ENCODE measurements at regions not wholly inside any gene's neighbourhood (a gene's known extent, or its start where the extent isn't known, plus 50 kb on each side); places are given as distances from the start of the nearest gene placed in this dataset.

DNA sequence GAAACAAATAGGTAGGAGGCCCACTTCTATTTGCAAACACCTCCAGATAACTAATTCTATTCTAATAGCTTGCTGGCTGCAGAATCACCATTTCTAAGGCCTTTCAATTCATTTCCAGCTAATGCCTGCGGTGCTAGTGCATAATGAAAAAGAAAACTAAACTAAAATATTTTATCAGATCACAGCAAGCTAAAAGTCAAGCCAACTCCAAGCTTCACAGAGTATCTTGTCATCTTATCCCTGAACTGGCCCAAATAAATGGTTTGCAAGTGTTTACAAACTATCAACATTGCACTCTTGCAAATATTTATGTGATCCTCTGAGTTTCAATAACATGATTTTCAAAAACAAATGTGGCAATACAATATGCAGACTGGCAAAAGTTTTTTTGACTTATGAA is 166.0 kb downstream of the IPMK start:
- TF ChIP-seq, protein P1, sequence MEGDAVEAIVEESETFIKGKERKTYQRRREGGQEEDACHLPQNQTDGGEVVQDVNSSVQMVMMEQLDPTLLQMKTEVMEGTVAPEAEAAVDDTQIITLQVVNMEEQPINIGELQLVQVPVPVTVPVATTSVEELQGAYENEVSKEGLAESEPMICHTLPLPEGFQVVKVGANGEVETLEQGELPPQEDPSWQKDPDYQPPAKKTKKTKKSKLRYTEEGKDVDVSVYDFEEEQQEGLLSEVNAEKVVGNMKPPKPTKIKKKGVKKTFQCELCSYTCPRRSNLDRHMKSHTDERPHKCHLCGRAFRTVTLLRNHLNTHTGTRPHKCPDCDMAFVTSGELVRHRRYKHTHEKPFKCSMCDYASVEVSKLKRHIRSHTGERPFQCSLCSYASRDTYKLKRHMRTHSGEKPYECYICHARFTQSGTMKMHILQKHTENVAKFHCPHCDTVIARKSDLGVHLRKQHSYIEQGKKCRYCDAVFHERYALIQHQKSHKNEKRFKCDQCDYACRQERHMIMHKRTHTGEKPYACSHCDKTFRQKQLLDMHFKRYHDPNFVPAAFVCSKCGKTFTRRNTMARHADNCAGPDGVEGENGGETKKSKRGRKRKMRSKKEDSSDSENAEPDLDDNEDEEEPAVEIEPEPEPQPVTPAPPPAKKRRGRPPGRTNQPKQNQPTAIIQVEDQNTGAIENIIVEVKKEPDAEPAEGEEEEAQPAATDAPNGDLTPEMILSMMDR (IDR thresholded peaks at IDR 0.05) = no peak
- no peak for TF ChIP-seq POLR2A (IDR thresholded peaks at IDR 0.05)

All from esophagus squamous epithelium (tissue), 4 donors.